ENCODE measurements at regions not wholly inside any gene's neighbourhood (a gene's known extent, or its start where the extent isn't known, plus 50 kb on each side); places are given as distances from the start of the nearest gene placed in this dataset.

DNA sequence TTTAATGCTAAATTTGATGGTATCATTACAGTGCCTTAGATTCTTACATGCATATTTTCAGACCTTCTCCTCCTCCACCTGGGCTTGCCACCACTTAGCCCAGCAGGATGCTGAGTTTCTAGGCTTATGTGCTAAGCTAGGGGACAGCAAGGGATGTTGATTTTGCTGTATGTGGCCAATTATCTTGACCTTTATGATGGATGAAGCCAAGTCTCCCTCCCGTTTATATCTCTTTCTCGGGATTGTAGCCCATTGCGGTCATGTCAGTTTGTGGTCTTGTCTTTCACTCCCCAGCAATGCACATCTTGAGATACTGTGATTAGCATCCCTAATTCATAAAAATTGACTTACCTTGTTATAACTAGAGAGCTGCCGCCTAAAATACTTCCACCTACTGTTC is 278.7 kb upstream of the SOX2 start:
- TF ChIP-seq, protein P1, sequence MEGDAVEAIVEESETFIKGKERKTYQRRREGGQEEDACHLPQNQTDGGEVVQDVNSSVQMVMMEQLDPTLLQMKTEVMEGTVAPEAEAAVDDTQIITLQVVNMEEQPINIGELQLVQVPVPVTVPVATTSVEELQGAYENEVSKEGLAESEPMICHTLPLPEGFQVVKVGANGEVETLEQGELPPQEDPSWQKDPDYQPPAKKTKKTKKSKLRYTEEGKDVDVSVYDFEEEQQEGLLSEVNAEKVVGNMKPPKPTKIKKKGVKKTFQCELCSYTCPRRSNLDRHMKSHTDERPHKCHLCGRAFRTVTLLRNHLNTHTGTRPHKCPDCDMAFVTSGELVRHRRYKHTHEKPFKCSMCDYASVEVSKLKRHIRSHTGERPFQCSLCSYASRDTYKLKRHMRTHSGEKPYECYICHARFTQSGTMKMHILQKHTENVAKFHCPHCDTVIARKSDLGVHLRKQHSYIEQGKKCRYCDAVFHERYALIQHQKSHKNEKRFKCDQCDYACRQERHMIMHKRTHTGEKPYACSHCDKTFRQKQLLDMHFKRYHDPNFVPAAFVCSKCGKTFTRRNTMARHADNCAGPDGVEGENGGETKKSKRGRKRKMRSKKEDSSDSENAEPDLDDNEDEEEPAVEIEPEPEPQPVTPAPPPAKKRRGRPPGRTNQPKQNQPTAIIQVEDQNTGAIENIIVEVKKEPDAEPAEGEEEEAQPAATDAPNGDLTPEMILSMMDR (IDR thresholded peaks at IDR 0.05; ENCODE audit: low read depth, low read length), result no peak
- H3K4me3 ChIP-seq (replicated peaks in 1 of 2; ENCODE audit: low read depth in 2 of 2, low read length in 2 of 2), result no peak overlapping the region
- no peak for DNase-seq (ENCODE audit: low read depth in 2 of 2)

DNA sequence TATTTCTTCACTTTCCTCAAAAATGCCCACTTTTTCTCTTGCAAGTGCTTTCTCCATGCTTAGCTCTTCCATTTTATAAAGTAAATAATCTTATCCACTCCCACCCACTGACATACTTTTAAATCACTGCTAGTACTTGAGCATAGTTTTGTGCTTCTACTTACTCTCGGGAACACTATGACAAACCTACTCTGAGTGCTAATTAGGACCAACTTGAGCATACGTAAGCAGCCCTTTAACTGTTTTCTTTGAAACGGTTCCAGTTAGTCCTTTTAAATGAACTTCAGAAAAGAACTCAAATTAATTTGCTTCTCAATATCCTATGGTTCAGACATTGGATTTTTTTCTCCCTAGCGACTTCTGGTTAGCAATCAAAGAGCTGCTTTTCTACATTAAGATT is 280.0 kb upstream of the SOX2 start:
- H3K4me3 ChIP-seq (replicated peaks in 1 of 2; ENCODE audit: low read depth in 2 of 2, low read length in 2 of 2), result no peak overlapping the region
- DNase-seq (ENCODE audit: low read depth in 2 of 2), result no peak
- TF ChIP-seq, protein P1 (IDR thresholded peaks at IDR 0.05; ENCODE audit: low read depth, low read length), result no peak

DNA sequence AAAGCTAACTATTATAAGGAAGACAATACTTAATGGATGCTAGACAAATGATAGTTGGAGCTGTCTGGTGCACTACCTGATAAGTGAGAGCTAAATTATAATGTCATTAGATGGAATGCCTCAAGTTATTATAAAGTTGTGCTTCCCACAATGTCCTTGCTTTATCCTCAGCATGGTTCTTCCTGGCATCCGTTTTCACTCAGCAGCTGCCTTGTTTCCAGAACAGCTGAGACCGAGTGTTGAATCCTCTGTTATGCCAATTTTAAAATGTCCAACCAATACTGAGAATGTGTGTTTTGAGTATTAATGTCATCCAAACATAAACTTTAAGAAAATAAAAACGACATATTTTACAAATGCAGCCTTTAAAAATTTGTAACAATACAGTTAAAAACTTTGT is 286.7 kb upstream of the SOX2 start:
- no peak for DNase-seq (ENCODE audit: low read depth in 2 of 2)
- TF ChIP-seq, protein P1 (IDR thresholded peaks at IDR 0.05; ENCODE audit: low read depth, low read length), result no peak
- H3K4me3 ChIP-seq (replicated peaks in 1 of 2; ENCODE audit: low read depth in 2 of 2, low read length in 2 of 2), result no peak overlapping the region

DNA sequence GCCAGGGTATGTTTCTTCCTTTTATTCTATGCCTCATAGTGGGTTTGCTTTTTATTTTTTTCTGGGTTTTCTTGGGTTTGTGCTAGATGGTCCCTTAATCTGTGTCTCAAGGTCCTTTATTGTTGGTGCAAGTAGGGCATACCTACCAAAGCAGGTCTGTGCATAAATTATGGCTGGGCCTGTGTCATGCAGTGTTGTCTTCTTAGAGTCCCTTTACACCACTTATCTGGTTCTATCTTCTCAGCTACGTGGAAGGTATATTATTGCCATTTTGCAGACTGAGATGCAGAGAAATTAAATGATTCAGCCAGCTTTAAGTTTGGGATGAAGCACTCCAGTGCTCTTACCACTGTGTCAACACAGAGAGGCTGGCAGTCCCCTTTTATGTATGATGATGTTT is 293.5 kb upstream of the SOX2 start:
- no peak for DNase-seq (ENCODE audit: low read depth in 2 of 2)
- TF ChIP-seq, protein P1 (IDR thresholded peaks at IDR 0.05; ENCODE audit: low read depth, low read length), result no peak
- H3K4me3 ChIP-seq (replicated peaks in 1 of 2; ENCODE audit: low read depth in 2 of 2, low read length in 2 of 2), result no peak overlapping the region

DNA sequence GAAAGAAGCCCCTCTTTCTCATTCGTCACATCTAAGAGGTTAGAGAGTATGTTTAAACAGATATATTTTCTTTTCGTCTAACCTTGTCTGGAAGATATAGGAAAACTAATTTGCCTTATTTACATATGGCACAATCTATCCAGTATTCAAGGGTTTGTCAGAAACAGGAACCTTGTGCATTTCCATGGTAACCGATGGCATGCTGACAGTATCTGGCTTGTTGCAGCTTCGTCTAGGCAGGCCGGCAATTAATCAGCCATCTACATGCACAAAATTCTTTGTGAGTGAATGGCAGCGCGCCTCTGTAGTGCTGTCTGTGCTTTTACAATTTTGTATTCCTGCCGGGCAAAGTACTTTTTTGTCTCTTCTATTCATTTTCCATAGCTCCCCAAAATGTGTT is 294.0 kb upstream of the SOX2 start:
- H3K4me3 ChIP-seq (replicated peaks in 1 of 2; ENCODE audit: low read depth in 2 of 2, low read length in 2 of 2), result no peak overlapping the region
- TF ChIP-seq, protein P1 (IDR thresholded peaks at IDR 0.05; ENCODE audit: low read depth, low read length), result no peak
- DNase-seq (ENCODE audit: low read depth in 2 of 2), result peak in 1 of 2 donors; percentile 1

- H3K4me3 ChIP-seq (replicated peaks in 1 of 2; ENCODE audit: low read depth in 2 of 2, low read length in 2 of 2), result no peak overlapping the region
- DNase-seq (ENCODE audit: low read depth in 2 of 2), result no peak
- TF ChIP-seq, protein P1 (IDR thresholded peaks at IDR 0.05; ENCODE audit: low read depth, low read length), result no peak
Measured at GRCh38 chr3:181410870-181411269, 300.9 kb upstream of the SOX2 start.

- TF ChIP-seq, protein P1 (IDR thresholded peaks at IDR 0.05; ENCODE audit: low read depth, low read length), result no peak
Measured at GRCh38 chr3:181403876-181404660, 307.7 kb upstream of the SOX2 start.

More at GRCh38 chr3:181403876-181404660, 307.7 kb upstream of the SOX2 start:
- DNase-seq (ENCODE audit: low read depth in 2 of 2), result no peak
- no peak overlapping the region for H3K4me3 ChIP-seq (replicated peaks in 1 of 2; ENCODE audit: low read depth in 2 of 2, low read length in 2 of 2)

Data from cardiac fibroblast (primary cell).